Suprapubic skin (tissue), 4 donors: ENCODE measurements at regions not wholly inside any gene's neighbourhood (a gene's known extent, or its start where the extent isn't known, plus 50 kb on each side); places are given as distances from the start of the nearest gene placed in this dataset.

Experiments
- DNase-seq, 2 donors: peaks; one replicate each; pipeline ENCODE4 v3.0.0-alpha.2; 2019; ENCODE audit warnings: low spot score in 2 of 2
- H3K27ac ChIP-seq: fragments of 200-600 bp; sonication (generic); one replicate; pipeline ENCODE4 v1.5.1; 2019
- H3K27me3 ChIP-seq: fragments of 200-600 bp; sonication (generic); one replicate; pipeline ENCODE4 v1.5.1; 2019
- H3K36me3 ChIP-seq: fragments of 200-600 bp; sonication (generic); one replicate; pipeline ENCODE4 v1.5.1; 2019
- H3K4me1 ChIP-seq: fragments of 200-600 bp; sonication (generic); one replicate; pipeline ENCODE4 v1.5.1; 2019
- H3K4me3 ChIP-seq: fragments of 200-600 bp; sonication (generic); one replicate; pipeline ENCODE4 v1.5.1; 2019; ENCODE audit warnings: mild to moderate bottlenecking
- H3K9me3 ChIP-seq: fragments of 200-600 bp; sonication (generic); one replicate; pipeline ENCODE4 v1.5.1; 2019
- CTCF ChIP-seq, 2 donors: fragments of 200-600 bp in 1 of 2; fragments of 450-650 bp in 1 of 2; sonication (generic) in 1 of 2; IDR thresholded peaks; one replicate each; pipeline ENCODE4 v1.5.1; 2016 to 2019; ENCODE audit warnings: antibody characterized with exemption in 2 of 2, mild to moderate bottlenecking in 1 of 2, moderate library complexity in 1 of 2
- EP300 ChIP-seq: sonication (generic); formaldehyde crosslinking; IDR thresholded peaks from one replicate; pipeline ENCODE4 v1.6.1; 2017; ENCODE audit warnings: antibody characterized with exemption
- POLR2A ChIP-seq, 2 donors: fragments of 450-650 bp; IDR thresholded peaks; one replicate each; pipeline ENCODE4 v1.6.1; 2017; ENCODE audit warnings: antibody characterized with exemption in 2 of 2, mild to moderate bottlenecking in 2 of 2, moderate library complexity in 2 of 2
- POLR2AphosphoS5 ChIP-seq, 3 donors: sonication (generic); formaldehyde crosslinking; IDR thresholded peaks; one replicate each; pipeline ENCODE4 v1.6.1; 2017; ENCODE audit warnings: antibody characterized with exemption in 3 of 3
- WGBS: methylation state at CpG from one replicate; pipeline ENCODE4 v1.1.5; 2018; 5-methylcytosine and 5-hydroxymethylcytosine counted together

GRCh38 chr22:22425783-22426624, 82.5 kb downstream of the ZNF280B start:
- H3K36me3 ChIP-seq: no peaks in the 10 kb centered on the region
- no peak for DNase-seq
- H3K27ac ChIP-seq: no peak overlapping the region
- TF ChIP-seq POLR2AphosphoS5 (IDR thresholded peaks at IDR 0.05): no peak
- TF ChIP-seq EP300: no peak
- TF ChIP-seq POLR2A (IDR thresholded peaks at IDR 0.05): no peak
- no peak for TF ChIP-seq CTCF (IDR thresholded peaks at IDR 0.05)
- peaks cover 36% of the 10 kb centered on the region for H3K27me3 ChIP-seq
- no peaks in the 10 kb centered on the region for H3K9me3 ChIP-seq
- 65% methylated on average over 8 of the region's 8 CpGs for WGBS
- no peak overlapping the region for H3K4me3 ChIP-seq
- no peaks in the 10 kb centered on the region for H3K4me1 ChIP-seq

- 79% methylated on average over 4 of the region's 4 CpGs for WGBS
- Histone ChIP-seq H3K27ac (no peak overlapping the region), H3K9me3 (no peaks in the 10 kb centered on the region), H3K27me3 (peaks cover 41% of the 10 kb centered on the region), H3K4me3 (no peak overlapping the region), H3K36me3 (no peaks in the 10 kb centered on the region), H3K4me1 (no peaks in the 10 kb centered on the region)
- DNase-seq: no peak
- TF ChIP-seq EP300 (no peak), POLR2A (IDR thresholded peaks at IDR 0.05) (no peak), POLR2AphosphoS5 (IDR thresholded peaks at IDR 0.05) (no peak), CTCF (IDR thresholded peaks at IDR 0.05) (no peak)
These were observed 80.9 kb downstream of the ZNF280B start for GRCh38 chr22:22427542-22428065.

- H3K4me3 ChIP-seq: no peak overlapping the region
- no peaks in the 10 kb centered on the region for H3K9me3 ChIP-seq
- no peaks in the 10 kb centered on the region for H3K4me1 ChIP-seq
- no peaks in the 10 kb centered on the region for H3K36me3 ChIP-seq
- DNase-seq: no peak
- WGBS: 77% methylated on average over 6 of the region's 8 CpGs
- no peak overlapping the region for H3K27ac ChIP-seq
- peaks cover 41% of the 10 kb centered on the region for H3K27me3 ChIP-seq
- no peak for TF ChIP-seq POLR2AphosphoS5 (IDR thresholded peaks at IDR 0.05)
- no peak for TF ChIP-seq CTCF (IDR thresholded peaks at IDR 0.05)
- no peak for TF ChIP-seq POLR2A (IDR thresholded peaks at IDR 0.05)
- TF ChIP-seq EP300: no peak
These were observed 80.1 kb downstream of the ZNF280B start for GRCh38 chr22:22428222-22429098.

GRCh38 chr22:22429369-22430108, 79.0 kb downstream of the ZNF280B start:
- Histone ChIP-seq H3K27ac (no peak overlapping the region), H3K4me1 (no peaks in the 10 kb centered on the region), H3K27me3 (peaks cover 41% of the 10 kb centered on the region), H3K4me3 (no peak overlapping the region), H3K36me3 (no peaks in the 10 kb centered on the region), H3K9me3 (no peaks in the 10 kb centered on the region)
- TF ChIP-seq POLR2A (IDR thresholded peaks at IDR 0.05) (no peak), CTCF (IDR thresholded peaks at IDR 0.05) (no peak), EP300 (no peak), POLR2AphosphoS5 (IDR thresholded peaks at IDR 0.05) (no peak)
- no peak for DNase-seq
- WGBS: 63% methylated on average over 6 of the region's 6 CpGs
